ENCODE measurements at regions not wholly inside any gene's neighbourhood (a gene's known extent, or its start where the extent isn't known, plus 50 kb on each side); places are given as distances from the start of the nearest gene placed in this dataset.

- no peak for DNase-seq
Observed at GRCh38 chr5:117089001-117089400, 514.4 kb upstream of the SEMA6A start.

DNA sequence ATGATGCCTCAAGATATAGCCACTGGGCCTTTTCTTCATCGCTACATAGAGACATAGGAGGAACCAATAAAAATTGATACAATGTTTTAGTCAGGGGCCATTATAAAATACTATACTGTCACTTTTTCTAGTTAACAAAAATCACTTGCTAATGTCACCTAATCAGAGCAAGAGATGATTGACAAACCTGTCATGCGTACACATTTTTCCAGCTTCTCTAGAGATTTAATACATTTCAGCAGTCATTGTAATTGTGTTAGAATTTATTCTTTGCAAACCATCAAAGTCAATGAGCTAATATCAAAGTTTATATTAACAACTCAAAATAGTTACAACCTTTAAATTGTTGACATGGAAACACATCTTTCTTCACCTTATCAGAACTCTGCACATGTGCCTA lies 513.6 kb upstream of the SEMA6A start:
- no peak for DNase-seq

- DNase-seq, result no peak
Observed at GRCh38 chr5:117084067-117084466, 509.4 kb upstream of the SEMA6A start.

DNA sequence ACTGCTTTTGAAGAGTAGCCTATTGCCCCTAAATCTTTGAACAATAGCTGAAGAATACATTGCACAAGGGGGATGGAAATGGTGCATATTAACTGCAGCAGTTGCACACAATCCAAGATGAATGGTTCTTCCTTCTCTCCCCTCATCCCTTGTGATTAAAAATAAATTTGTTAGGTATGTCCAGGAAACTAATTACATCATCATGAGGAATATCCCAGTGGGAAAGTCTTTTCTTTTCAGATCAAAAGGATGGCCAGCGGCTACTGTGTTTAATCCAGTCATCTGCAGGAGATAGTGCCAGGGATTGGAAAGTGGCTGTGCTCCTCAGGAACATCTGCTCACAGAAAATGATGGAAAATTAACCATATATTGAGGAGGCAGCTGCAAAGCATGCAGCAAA lies 508.4 kb upstream of the SEMA6A start:
- DNase-seq, result no peak

GRCh38 chr5:117077142-117077541 lies 502.5 kb upstream of the SEMA6A start:
- DNase-seq, result no peak

- DNase-seq, result no peak
Observed at GRCh38 chr5:117072439-117072838, 497.8 kb upstream of the SEMA6A start.

DNA sequence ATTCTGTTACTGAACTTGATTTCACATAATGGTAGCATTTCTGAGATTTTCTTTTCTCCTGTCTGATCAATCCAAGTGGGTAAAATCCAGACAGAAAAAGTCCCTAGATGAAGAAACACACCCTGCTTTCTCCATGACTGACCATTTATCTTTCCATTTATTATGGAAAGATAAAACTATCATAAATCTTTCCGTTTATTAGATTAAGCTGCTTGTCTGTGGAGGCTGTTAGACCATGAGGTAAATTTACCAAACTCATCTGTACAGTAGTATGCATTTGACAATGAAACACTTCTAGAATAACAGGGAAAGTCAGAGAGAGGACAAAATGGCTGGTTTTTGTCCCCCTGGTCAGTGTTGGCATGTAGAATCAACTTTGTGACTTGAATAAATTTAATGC lies 491.2 kb upstream of the SEMA6A start:
- no peak for DNase-seq

DNA sequence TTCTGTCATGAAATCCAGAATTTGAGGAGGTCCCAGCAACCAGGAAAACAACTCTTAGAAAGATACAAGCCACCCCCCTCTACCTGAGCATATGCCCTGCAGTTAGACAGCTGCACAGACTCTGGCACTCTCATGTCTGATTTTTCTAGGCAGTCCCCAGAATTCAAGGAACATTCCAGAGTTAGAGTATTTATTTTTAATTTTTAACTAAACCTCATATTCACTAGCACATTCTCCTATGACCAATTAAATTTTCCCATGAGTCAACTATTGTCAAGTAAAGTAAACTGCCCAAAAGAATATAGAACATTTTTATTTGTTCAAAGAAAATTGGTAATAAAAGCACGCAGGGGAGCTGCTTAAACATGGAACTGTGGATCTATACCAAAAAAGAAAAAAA lies 490.5 kb upstream of the SEMA6A start:
- DNase-seq, result no peak

- no peak for DNase-seq
Observed at GRCh38 chr5:117060099-117060498, 485.5 kb upstream of the SEMA6A start.

DNA sequence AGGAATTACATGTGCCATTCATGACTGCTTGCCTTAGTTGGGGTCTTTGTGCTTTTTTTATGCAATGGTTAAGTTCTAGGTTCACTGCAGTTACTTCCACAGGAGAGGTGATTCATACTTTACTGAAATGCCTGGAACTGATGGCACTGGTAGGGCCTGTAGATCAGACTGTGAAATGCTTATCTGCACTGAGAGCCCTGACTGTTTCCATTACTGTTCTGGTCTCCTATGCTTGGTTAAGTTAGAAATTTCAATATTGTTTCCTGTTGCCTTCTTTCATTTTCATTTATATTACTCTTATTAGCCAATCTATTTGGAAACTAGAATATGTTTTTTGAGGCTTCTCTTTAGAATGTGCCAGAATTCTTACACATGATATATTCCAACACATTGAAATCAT lies 484.1 kb upstream of the SEMA6A start:
- no peak for DNase-seq

DNA sequence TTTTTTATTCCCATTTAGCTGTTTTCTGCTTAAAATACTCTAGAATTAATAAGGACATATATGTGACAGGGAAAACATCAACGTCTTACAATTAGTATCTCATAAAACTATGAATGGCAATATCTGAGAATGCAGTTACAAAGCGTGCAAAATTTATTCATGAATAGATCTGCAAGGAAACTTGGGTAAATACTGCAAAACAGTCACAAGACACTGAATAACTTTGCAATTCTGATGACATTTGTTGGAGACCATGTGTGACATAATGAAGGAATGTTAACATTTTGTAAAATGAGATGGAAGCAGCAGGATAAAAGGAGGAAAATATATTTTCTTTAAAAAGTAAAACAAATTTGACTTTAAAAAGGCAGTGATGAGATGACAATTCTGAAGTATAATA lies 480.9 kb upstream of the SEMA6A start:
- DNase-seq, result no peak

- DNase-seq, result no peak
Observed at GRCh38 chr5:117054911-117055310, 480.3 kb upstream of the SEMA6A start.

- no peak for DNase-seq
Observed at GRCh38 chr5:117054141-117054540, 479.5 kb upstream of the SEMA6A start.

DNA sequence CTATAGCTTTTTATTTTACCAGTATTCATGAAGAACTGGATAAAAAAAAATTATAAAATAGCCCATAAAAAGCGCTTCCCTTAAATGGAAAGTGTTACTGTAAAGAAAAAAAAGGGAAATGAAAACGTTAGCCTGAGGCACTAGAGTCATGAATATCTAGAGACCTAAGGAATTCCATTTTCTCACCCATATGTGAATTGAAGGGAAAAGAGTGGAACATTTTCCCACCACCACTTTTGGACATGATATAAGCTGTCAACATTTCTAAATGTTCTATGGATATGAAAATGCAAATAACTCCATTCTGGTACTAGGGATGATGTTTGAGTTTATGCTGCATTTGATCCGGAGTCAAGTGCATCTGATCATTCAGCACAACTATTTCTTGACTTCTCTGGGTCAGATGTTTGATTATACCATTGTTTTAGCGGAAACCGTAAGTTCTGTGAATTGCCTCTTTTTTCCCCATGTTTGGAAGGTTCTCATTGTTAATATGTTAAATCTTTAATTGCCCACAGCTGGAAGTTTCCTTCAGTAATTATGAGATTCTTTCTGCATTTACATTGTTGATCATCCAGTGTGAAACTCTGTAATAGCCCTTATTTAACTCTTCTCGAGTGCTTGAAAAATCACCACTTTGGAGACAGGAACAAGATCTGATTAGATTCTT lies 467.4 kb upstream of the SEMA6A start:
- DNase-seq, result no peak

GRCh38 chr5:117039035-117039434 lies 464.4 kb upstream of the SEMA6A start:
- DNase-seq, result no peak

DNA sequence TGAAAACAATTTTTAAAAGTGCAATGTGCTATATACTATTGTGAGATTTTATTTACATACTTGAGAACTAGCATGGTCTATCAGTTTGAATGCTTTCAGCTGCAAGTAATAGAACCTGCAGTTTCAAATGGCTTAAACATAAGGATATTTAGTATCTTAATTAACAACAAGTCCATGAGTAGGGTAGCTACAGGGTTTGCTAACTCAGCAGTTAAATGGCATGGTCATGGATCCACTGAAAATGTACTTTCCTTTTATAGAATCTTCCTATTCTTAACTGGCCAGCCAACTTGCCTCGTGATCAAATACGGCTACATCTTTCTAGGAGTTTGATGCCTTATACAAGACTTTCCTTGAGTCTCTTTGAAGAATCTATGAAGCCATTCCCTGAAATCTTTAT lies 452.8 kb upstream of the SEMA6A start:
- DNase-seq, result no peak

DNA sequence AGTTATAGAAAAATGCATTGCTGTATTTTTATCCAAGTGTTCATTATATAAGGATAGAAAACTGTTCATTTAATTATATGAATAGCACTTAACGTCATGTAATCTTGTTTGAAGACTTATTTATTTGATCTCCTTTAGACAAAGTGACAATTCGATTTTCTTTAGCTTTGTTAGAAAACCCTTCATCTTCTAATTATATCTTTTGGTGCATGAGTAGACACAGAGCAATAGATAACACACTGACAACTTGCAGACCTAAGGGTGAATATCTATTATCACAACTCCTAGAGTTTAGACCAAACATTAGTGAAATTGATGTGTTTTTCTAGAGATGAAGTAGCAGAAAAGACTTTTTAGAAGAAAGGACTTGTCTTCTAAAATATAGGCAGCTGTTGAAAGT lies 446.4 kb upstream of the SEMA6A start:
- DNase-seq, result no peak

- DNase-seq, result no peak
Observed at GRCh38 chr5:117013280-117013877, 438.8 kb upstream of the SEMA6A start.

GRCh38 chr5:117010574-117010973 lies 436.0 kb upstream of the SEMA6A start:
- DNase-seq, result no peak

- no peak for DNase-seq
Observed at GRCh38 chr5:116998024-116998423, 423.4 kb upstream of the SEMA6A start.

- no peak for DNase-seq
Observed at GRCh38 chr5:116992681-116993080, 418.1 kb upstream of the SEMA6A start.

DNA sequence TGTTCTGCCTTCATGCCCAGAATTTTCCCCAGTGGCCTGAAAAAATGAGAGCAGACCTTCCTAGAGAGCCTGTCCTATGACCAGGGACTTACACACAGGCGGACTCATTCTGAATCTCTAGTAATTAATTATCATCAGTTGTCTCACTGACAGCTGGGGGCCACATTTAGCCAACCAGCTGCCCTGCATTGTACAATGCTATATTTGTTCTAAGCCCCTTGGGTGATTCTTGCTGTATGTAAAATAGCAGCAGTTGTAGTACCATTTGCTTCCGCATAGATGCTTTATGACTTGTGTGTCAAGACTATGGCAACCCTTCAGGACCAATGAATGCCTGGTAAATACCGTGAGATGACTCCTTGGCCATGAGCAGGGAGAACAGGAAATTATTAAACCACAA lies 415.4 kb upstream of the SEMA6A start:
- no peak for DNase-seq

DNA sequence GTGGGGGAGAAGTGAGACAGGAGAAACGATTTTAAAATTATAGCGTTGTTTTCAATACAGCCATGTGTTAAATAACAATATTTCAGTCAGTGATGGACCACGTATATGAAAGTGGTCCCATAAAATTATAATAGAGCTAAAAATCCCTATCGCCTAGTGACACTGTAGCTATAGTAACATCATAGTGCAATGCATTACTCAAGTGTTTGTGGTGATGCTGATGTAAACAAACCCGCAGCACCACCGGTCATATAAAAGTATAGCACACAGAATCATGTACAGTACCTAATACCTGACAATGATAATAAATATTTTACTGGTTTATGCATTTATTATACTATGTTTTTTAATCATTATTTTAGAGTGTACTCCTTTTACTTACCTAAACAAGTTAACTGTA lies 407.4 kb upstream of the SEMA6A start:
- no peak for DNase-seq

DNA sequence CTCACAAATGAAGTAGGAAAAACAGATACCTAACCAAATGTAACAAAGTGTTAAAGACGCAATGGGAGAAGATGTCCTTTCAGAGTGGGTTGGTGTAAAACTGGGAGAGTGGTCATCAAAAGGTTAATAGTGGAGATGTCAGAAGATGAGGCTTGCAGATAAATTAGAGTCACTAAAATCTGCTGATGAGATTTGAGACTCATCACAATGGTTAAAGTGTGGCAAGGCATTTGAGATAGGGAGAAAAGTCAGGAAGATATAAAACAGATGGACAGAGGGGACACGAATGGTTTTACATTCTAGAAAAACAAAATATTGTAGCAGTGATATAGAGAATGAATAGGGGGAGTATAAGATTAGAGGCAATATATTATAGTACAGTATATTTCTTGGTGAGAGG lies 406.0 kb upstream of the SEMA6A start:
- DNase-seq, result no peak

DNA sequence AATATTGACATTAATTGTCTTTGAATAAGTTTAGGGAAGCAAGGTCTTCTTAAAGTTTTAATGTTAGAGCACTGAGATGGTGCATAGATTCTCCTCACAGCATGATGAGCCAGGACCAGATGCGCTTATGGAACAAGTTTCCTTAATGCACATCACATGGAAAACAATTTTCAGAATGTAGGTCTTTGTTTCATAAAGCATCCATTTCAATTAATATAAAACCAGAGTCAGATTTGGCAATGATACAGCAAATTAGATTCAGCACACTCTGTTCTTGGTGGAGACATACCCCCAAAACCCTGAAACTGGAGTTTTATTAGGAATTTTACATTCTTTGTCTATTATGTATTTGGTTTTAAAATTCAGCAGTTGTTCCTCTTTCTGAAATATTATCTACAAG lies 402.1 kb upstream of the SEMA6A start:
- no peak for DNase-seq
